PFSK-1 (cell line): ENCODE measurements at regions not wholly inside any gene's neighbourhood (a gene's known extent, or its start where the extent isn't known, plus 50 kb on each side); places are given as distances from the start of the nearest gene placed in this dataset.

Experiments used
- FOXP2 ChIP-seq: optimal IDR thresholded peaks from 2 replicates; pipeline ENCODE3; 2011; ENCODE audit warnings: borderline replicate concordance, control low read depth, inconsistent platforms; ENCODE audit not compliant: insufficient read depth; ENCODE audit errors: extremely low read length, extremely low read depth
- POLR2AphosphoS5 ChIP-seq: IDR thresholded peaks from 2 replicates; pipeline ENCODE4 v1.6.1; 2012; ENCODE audit warnings: low read depth, mild to moderate bottlenecking, control low read depth, low read length, moderate library complexity
- SIN3A ChIP-seq: IDR thresholded peaks from 2 replicates; pipeline ENCODE4 v1.6.1; 2012; ENCODE audit warnings: mild to moderate bottlenecking, low read length, moderate library complexity, borderline replicate concordance; ENCODE audit not compliant: insufficient read depth
- TAF1 ChIP-seq: IDR thresholded peaks from 2 replicates; pipeline ENCODE4 v1.6.1; 2012; ENCODE audit warnings: low read length, control low read depth, borderline replicate concordance; ENCODE audit not compliant: insufficient read depth
- TF ChIP-seq, protein P1 (sequence below), 2 experiments: IDR thresholded peaks; 2 replicates each; pipeline versions ENCODE4 v1.6.1 to v1.8.0; 2011 to 2012; ENCODE audit warnings: low read depth in 2 of 2, low read length in 2 of 2, control low read depth in 1 of 2, inconsistent platforms in 1 of 2, mild to moderate bottlenecking in 1 of 2, moderate library complexity in 1 of 2; ENCODE audit not compliant: insufficient read depth in 1 of 2

GRCh38 chr14:97010491-97011160 lies 213.4 kb downstream of the VRK1 start:
- TF ChIP-seq TAF1 (no peak), SIN3A (no peak), FOXP2 (no peak), POLR2AphosphoS5 (no peak)
- TF ChIP-seq, protein P1, sequence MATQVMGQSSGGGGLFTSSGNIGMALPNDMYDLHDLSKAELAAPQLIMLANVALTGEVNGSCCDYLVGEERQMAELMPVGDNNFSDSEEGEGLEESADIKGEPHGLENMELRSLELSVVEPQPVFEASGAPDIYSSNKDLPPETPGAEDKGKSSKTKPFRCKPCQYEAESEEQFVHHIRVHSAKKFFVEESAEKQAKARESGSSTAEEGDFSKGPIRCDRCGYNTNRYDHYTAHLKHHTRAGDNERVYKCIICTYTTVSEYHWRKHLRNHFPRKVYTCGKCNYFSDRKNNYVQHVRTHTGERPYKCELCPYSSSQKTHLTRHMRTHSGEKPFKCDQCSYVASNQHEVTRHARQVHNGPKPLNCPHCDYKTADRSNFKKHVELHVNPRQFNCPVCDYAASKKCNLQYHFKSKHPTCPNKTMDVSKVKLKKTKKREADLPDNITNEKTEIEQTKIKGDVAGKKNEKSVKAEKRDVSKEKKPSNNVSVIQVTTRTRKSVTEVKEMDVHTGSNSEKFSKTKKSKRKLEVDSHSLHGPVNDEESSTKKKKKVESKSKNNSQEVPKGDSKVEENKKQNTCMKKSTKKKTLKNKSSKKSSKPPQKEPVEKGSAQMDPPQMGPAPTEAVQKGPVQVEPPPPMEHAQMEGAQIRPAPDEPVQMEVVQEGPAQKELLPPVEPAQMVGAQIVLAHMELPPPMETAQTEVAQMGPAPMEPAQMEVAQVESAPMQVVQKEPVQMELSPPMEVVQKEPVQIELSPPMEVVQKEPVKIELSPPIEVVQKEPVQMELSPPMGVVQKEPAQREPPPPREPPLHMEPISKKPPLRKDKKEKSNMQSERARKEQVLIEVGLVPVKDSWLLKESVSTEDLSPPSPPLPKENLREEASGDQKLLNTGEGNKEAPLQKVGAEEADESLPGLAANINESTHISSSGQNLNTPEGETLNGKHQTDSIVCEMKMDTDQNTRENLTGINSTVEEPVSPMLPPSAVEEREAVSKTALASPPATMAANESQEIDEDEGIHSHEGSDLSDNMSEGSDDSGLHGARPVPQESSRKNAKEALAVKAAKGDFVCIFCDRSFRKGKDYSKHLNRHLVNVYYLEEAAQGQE (IDR thresholded peaks at IDR 0.05; ENCODE audit: insufficient read depth in 1 of 2, low read depth in 2 of 2, low read length in 2 of 2): no peak

DNA sequence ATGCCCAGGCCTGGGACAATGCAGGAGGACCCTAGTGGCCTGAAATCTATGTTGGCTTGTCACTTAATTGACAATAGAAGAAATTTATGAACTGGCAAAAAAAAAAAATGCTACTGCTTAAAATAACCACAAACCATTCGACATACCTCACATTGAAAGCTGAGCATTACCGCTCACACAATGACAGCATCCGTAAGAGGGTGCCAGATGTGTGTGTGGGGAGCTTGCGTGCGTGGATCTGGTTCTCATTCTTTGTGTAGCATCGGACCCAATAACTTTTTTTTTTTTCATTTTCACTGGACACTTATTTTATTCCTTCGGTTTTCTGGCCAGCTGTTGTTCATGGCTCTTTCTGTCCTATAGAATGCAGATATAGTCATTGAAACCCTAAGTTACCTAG lies 216.7 kb downstream of the VRK1 start:
- TF ChIP-seq SIN3A: no peak
- TF ChIP-seq FOXP2: no peak
- no peak for TF ChIP-seq TAF1
- TF ChIP-seq, protein P1 (IDR thresholded peaks at IDR 0.05; ENCODE audit: insufficient read depth in 1 of 2, low read depth in 2 of 2, low read length in 2 of 2): no peak
- TF ChIP-seq POLR2AphosphoS5: no peak

- TF ChIP-seq SIN3A (no peak), FOXP2 (no peak), TAF1 (no peak), POLR2AphosphoS5 (no peak)
- TF ChIP-seq, protein P1 (IDR thresholded peaks at IDR 0.05; ENCODE audit: insufficient read depth in 1 of 2, low read depth in 2 of 2, low read length in 2 of 2): no peak
Observed at GRCh38 chr14:97021001-97021400, 223.8 kb downstream of the VRK1 start.

GRCh38 chr14:97021571-97022168 lies 224.5 kb downstream of the VRK1 start:
- no peak for TF ChIP-seq POLR2AphosphoS5
- no peak for TF ChIP-seq FOXP2
- no peak for TF ChIP-seq TAF1
- TF ChIP-seq, protein P1 (IDR thresholded peaks at IDR 0.05; ENCODE audit: insufficient read depth in 1 of 2, low read depth in 2 of 2, low read length in 2 of 2): no peak
- TF ChIP-seq SIN3A: no peak

GRCh38 chr14:97022741-97023140 lies 225.6 kb downstream of the VRK1 start:
- TF ChIP-seq, protein P1 (IDR thresholded peaks at IDR 0.05; ENCODE audit: insufficient read depth in 1 of 2, low read depth in 2 of 2, low read length in 2 of 2): no peak
- TF ChIP-seq TAF1 (no peak), POLR2AphosphoS5 (no peak), SIN3A (no peak), FOXP2 (no peak)
